Germinal center (tissue), 1 donor: ENCODE measurements at regions not wholly inside any gene's neighbourhood (a gene's known extent, or its start where the extent isn't known, plus 50 kb on each side); places are given as distances from the start of the nearest gene placed in this dataset.

Experiments used
- DNase-seq: peaks from one replicate; pipeline ENCODE4 v3.0.0; 2012; ENCODE audit warnings: mixed read lengths, low spot score

GRCh38 chr9:29826421-29826820 is 2253.1 kb upstream of the C9orf72 start:
- no peak for DNase-seq

GRCh38 chr9:29830821-29831220 is 2257.5 kb upstream of the C9orf72 start:
- no peak for DNase-seq

- DNase-seq = no peak
These were observed 2265.3 kb upstream of the C9orf72 start for GRCh38 chr9:29838491-29839020.

GRCh38 chr9:29844251-29844650 is 2271.0 kb upstream of the C9orf72 start:
- DNase-seq = no peak

GRCh38 chr9:29850664-29851063 is 2277.4 kb upstream of the C9orf72 start:
- no peak for DNase-seq

- no peak for DNase-seq
These were observed 2288.5 kb upstream of the C9orf72 start for GRCh38 chr9:29861803-29862202.

GRCh38 chr9:29865764-29866313 is 2292.6 kb upstream of the C9orf72 start:
- DNase-seq = no peak

GRCh38 chr9:29866556-29866955 is 2293.3 kb upstream of the C9orf72 start:
- DNase-seq = no peak

GRCh38 chr9:29873579-29873978 is 2300.3 kb upstream of the C9orf72 start:
- no peak for DNase-seq

GRCh38 chr9:29875547-29875946 is 2302.3 kb upstream of the C9orf72 start:
- no peak for DNase-seq

GRCh38 chr9:29882767-29883166 is 2309.5 kb upstream of the C9orf72 start:
- DNase-seq = no peak

- no peak for DNase-seq
These were observed 2332.8 kb upstream of the C9orf72 start for GRCh38 chr9:29906065-29906464.

- no peak for DNase-seq
These were observed 2354.8 kb upstream of the C9orf72 start for GRCh38 chr9:29928072-29928471.

- DNase-seq = no peak
These were observed 2366.3 kb upstream of the C9orf72 start for GRCh38 chr9:29939559-29939958.

- no peak for DNase-seq
These were observed 2371.7 kb upstream of the C9orf72 start for GRCh38 chr9:29945012-29945411.

- no peak for DNase-seq
These were observed 2385.2 kb upstream of the C9orf72 start for GRCh38 chr9:29958469-29958868.

- DNase-seq = no peak
These were observed 2392.6 kb upstream of the C9orf72 start for GRCh38 chr9:29965834-29966233.

GRCh38 chr9:29966247-29966646 is 2393.0 kb upstream of the C9orf72 start:
- no peak for DNase-seq

GRCh38 chr9:29968831-29969230 is 2395.6 kb upstream of the C9orf72 start:
- no peak for DNase-seq

GRCh38 chr9:29969408-29969807 is 2396.1 kb upstream of the C9orf72 start:
- DNase-seq = no peak

GRCh38 chr9:29969856-29970647 is 2396.8 kb upstream of the C9orf72 start:
- DNase-seq = no peak

- no peak for DNase-seq
These were observed 2400.9 kb upstream of the C9orf72 start for GRCh38 chr9:29974197-29974596.

- no peak for DNase-seq
These were observed 2403.7 kb upstream of the C9orf72 start for GRCh38 chr9:29976981-29977380.

- no peak for DNase-seq
These were observed 2403.4 kb upstream of the ACO1 start for GRCh38 chr9:29981013-29981412.
